Panc1 (cell line): ENCODE measurements at regions not wholly inside any gene's neighbourhood (a gene's known extent, or its start where the extent isn't known, plus 50 kb on each side); places are given as distances from the start of the nearest gene placed in this dataset.

ENCODE experiments used
- ATAC-seq: fragments of 200-7000 bp; cut with Tn5 transposase; 2 replicates; pipeline ENCODE4 v1.9.1; 2020; ENCODE audit warnings: mild to moderate bottlenecking, moderate library complexity
- BruUV-seq: library from RNA; stranded (reverse); fragments of 400-500 nt; replicated peaks from 2 replicates; lab custom pipeline; 2021; lab: Mats Ljungman, UMichigan
- CTCF ChIA-PET: fragments of 300-600 bp; sonication (Branson Sonifier 250); formaldehyde crosslinking; loops from one replicate; lab custom pipeline; 2022; ENCODE audit warnings: antibody characterized with exemption; lab: Charles Lee
- POLR2A ChIA-PET: fragments of 300-600 bp; sonication (Branson Sonifier 250); formaldehyde crosslinking; loops from one replicate; lab custom pipeline; 2022; ENCODE audit warnings: antibody characterized with exemption; lab: Charles Lee
- DNase-seq: peaks from one replicate; pipeline ENCODE4 v3.0.0-alpha.2; 2010; ENCODE audit warnings: low read depth, low spot score
- H3K27ac ChIP-seq: 2 replicates; pipeline ENCODE4 v1.5.1; 2011; ENCODE audit warnings: mild to moderate bottlenecking, low read length, inconsistent platforms
- H3K27me3 ChIP-seq: fragments of 200-500 bp; sonication (Bioruptor generic); 2 replicates; pipeline ENCODE4 v1.6.0; 2014; ENCODE audit warnings: low read length, inconsistent platforms; ENCODE audit not compliant: control insufficient read depth, insufficient read depth
- H3K36me3 ChIP-seq: fragments of 200-500 bp; sonication (Bioruptor generic); 2 replicates; pipeline ENCODE4 v1.5.1; 2014; ENCODE audit warnings: inconsistent platforms, mild to moderate bottlenecking, low read length, moderate library complexity; ENCODE audit not compliant: control insufficient read depth, insufficient read depth
- H3K4me1 ChIP-seq: 2 replicates; pipeline ENCODE4 v1.5.1; 2011; ENCODE audit warnings: inconsistent platforms, mild to moderate bottlenecking, low read length, moderate library complexity; ENCODE audit not compliant: control insufficient read depth, insufficient read depth
- H3K4me3 ChIP-seq, 2 experiments: 2 replicates each; pipeline ENCODE4 v1.5.1; 2011 to 2012; ENCODE audit warnings: low read depth in 2 of 2, low read length in 2 of 2, mild to moderate bottlenecking in 2 of 2, inconsistent platforms in 1 of 2, moderate library complexity in 1 of 2
- H3K9me3 ChIP-seq: fragments of 200-500 bp; sonication (Bioruptor generic); 2 replicates; pipeline ENCODE4 v1.5.1; 2014; ENCODE audit warnings: low read depth, mild to moderate bottlenecking, inconsistent platforms, low read length, moderate library complexity; ENCODE audit not compliant: control insufficient read depth, insufficient read depth
- CTCF ChIP-seq: fragments of 450-650 bp; IDR thresholded peaks from 2 replicates; pipeline ENCODE4 v1.5.1; 2017; ENCODE audit warnings: mild to moderate bottlenecking
- POLR2AphosphoS5 ChIP-seq: IDR thresholded peaks from 2 replicates; pipeline ENCODE4 v1.6.1; 2012; ENCODE audit warnings: mild to moderate bottlenecking, low read depth, low read length, moderate library complexity
- SIN3A ChIP-seq: IDR thresholded peaks from 2 replicates; pipeline ENCODE4 v1.6.1; 2012; ENCODE audit warnings: low read depth, mild to moderate bottlenecking, low read length, moderate library complexity, borderline replicate concordance; ENCODE audit not compliant: insufficient read depth
- TCF7L2 ChIP-seq: IDR thresholded peaks from 2 replicates; pipeline ENCODE4 v1.6.1; 2011; ENCODE audit warnings: mild to moderate bottlenecking, low read depth, low read length, inconsistent platforms
- in situ Hi-C: cut with HindIII; loops from 2 replicates; pipeline ENCODE4 v1.10.0; 2016; ENCODE audit warnings: low sequenced_read_pairs, low pct_unique_long_range_greater_than_20kb
- intact Hi-C: fragments of 100-400 bp; cut with micrococcal nuclease; formaldehyde crosslinking; loops from one replicate; pipeline ENCODE4 v1.10.0; 2022; ENCODE audit not compliant: unreplicated experiment
- TF ChIP-seq, protein P1 (sequence below), 2 experiments: IDR thresholded peaks; 2 replicates each; pipeline ENCODE4 v1.6.1; 2011 to 2012; ENCODE audit warnings: low read depth in 2 of 2, control low read depth in 1 of 2, low read length in 1 of 2, mild to moderate bottlenecking in 1 of 2, moderate library complexity in 1 of 2; ENCODE audit not compliant: insufficient read depth in 1 of 2

GRCh38 chr2:129816813-129817574, 162.5 kb upstream of the RAB6C start:
- no peaks in the 10 kb centered on the region for H3K9me3 ChIP-seq
- ATAC-seq (no peak), DNase-seq (no peak)
- ChIA-PET CTCF (no interaction called here), POLR2A (no interaction called here)
- intact Hi-C loops (no loop called here), in situ Hi-C loops (no loop called here)
- H3K27ac ChIP-seq, result no peak overlapping the region
- no TSS peak for BruUV-seq
- no peaks in the 10 kb centered on the region for H3K36me3 ChIP-seq
- TF ChIP-seq, protein P1, sequence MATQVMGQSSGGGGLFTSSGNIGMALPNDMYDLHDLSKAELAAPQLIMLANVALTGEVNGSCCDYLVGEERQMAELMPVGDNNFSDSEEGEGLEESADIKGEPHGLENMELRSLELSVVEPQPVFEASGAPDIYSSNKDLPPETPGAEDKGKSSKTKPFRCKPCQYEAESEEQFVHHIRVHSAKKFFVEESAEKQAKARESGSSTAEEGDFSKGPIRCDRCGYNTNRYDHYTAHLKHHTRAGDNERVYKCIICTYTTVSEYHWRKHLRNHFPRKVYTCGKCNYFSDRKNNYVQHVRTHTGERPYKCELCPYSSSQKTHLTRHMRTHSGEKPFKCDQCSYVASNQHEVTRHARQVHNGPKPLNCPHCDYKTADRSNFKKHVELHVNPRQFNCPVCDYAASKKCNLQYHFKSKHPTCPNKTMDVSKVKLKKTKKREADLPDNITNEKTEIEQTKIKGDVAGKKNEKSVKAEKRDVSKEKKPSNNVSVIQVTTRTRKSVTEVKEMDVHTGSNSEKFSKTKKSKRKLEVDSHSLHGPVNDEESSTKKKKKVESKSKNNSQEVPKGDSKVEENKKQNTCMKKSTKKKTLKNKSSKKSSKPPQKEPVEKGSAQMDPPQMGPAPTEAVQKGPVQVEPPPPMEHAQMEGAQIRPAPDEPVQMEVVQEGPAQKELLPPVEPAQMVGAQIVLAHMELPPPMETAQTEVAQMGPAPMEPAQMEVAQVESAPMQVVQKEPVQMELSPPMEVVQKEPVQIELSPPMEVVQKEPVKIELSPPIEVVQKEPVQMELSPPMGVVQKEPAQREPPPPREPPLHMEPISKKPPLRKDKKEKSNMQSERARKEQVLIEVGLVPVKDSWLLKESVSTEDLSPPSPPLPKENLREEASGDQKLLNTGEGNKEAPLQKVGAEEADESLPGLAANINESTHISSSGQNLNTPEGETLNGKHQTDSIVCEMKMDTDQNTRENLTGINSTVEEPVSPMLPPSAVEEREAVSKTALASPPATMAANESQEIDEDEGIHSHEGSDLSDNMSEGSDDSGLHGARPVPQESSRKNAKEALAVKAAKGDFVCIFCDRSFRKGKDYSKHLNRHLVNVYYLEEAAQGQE (IDR thresholded peaks at IDR 0.05; ENCODE audit: insufficient read depth in 1 of 2, low read depth in 2 of 2, low read length in 1 of 2), result no peak
- TF ChIP-seq TCF7L2 (no peak), POLR2AphosphoS5 (no peak), SIN3A (no peak), CTCF (no peak)
- no peaks in the 10 kb centered on the region for H3K27me3 ChIP-seq
- no peaks in the 10 kb centered on the region for H3K4me1 ChIP-seq
- no peak overlapping the region for H3K4me3 ChIP-seq

- Histone ChIP-seq H3K27ac (no peak overlapping the region), H3K4me1 (no peaks in the 10 kb centered on the region), H3K4me3 (no peak overlapping the region), H3K9me3 (no peaks in the 10 kb centered on the region), H3K36me3 (no peaks in the 10 kb centered on the region), H3K27me3 (no peaks in the 10 kb centered on the region)
- TF ChIP-seq, protein P1 (IDR thresholded peaks at IDR 0.05; ENCODE audit: insufficient read depth in 1 of 2, low read depth in 2 of 2, low read length in 1 of 2), result no peak
- TF ChIP-seq TCF7L2 (no peak), CTCF (no peak), POLR2AphosphoS5 (no peak), SIN3A (no peak)
- DNase-seq (no peak), ATAC-seq (no peak)
- in situ Hi-C loops, result no loop called here
- ChIA-PET POLR2A (no interaction called here), CTCF (no interaction called here)
- no TSS peak for BruUV-seq
- intact Hi-C loops, result no loop called here
Measured at GRCh38 chr2:129819855-129820254, 159.6 kb upstream of the RAB6C start.
